ENCODE measurements at regions not wholly inside any gene's neighbourhood (a gene's known extent, or its start where the extent isn't known, plus 50 kb on each side); places are given as distances from the start of the nearest gene placed in this dataset.

- TF ChIP-seq, protein P1, sequence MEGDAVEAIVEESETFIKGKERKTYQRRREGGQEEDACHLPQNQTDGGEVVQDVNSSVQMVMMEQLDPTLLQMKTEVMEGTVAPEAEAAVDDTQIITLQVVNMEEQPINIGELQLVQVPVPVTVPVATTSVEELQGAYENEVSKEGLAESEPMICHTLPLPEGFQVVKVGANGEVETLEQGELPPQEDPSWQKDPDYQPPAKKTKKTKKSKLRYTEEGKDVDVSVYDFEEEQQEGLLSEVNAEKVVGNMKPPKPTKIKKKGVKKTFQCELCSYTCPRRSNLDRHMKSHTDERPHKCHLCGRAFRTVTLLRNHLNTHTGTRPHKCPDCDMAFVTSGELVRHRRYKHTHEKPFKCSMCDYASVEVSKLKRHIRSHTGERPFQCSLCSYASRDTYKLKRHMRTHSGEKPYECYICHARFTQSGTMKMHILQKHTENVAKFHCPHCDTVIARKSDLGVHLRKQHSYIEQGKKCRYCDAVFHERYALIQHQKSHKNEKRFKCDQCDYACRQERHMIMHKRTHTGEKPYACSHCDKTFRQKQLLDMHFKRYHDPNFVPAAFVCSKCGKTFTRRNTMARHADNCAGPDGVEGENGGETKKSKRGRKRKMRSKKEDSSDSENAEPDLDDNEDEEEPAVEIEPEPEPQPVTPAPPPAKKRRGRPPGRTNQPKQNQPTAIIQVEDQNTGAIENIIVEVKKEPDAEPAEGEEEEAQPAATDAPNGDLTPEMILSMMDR (IDR thresholded peaks at IDR 0.05; ENCODE audit: low read depth, low read length, poor library complexity, severe bottlenecking) = no peak
- TF ChIP-seq EZH2phosphoT487 (IDR thresholded peaks at IDR 0.05; ENCODE audit: borderline replicate concordance, low read length) = no peak
Observed at GRCh38 chr7:80027611-80028173, 106.9 kb upstream of the GNAI1 start.
